GM18909 (cell line): ENCODE measurements at regions not wholly inside any gene's neighbourhood (a gene's known extent, or its start where the extent isn't known, plus 50 kb on each side); places are given as distances from the start of the nearest gene placed in this dataset.
A peak's percentile ranks its signal among the peaks of the same experiment; 100 is the strongest.
"Not testable (repeated sequence)": the region's sequence is repeated elsewhere in the genome, so short reads cannot be mapped to it uniquely, and the experiment has no call there.

Source experiments
- ATAC-seq: cut with Tn5 transposase; IDR thresholded peaks from one replicate; pipeline ENCODE4 v1.9.1; 2021; ENCODE audit warnings: mild to moderate bottlenecking; ENCODE audit not compliant: unreplicated experiment, poor library complexity

DNA sequence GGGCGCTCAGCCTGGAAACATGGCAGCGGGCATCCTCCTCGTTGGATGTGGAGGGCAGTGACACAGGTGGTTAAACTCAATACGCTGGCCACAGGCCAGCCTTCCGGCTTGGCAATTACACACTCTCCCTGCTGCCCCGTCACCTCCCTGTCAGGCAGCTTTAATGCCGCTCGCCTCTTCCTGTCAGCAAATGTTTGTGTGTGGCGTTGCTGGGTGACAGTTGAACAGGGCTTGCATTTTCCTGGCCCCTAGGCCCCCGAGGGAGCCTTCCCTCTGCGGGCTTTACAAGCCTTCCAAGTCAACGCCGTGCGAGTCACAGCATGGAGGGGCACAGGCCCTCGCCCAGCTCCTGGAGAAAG, 620.0 kb downstream of the BCOR start:
- ATAC-seq: no peak

GRCh38 chrX:39479856-39480255, 617.9 kb downstream of the BCOR start:
- no peak for ATAC-seq

DNA sequence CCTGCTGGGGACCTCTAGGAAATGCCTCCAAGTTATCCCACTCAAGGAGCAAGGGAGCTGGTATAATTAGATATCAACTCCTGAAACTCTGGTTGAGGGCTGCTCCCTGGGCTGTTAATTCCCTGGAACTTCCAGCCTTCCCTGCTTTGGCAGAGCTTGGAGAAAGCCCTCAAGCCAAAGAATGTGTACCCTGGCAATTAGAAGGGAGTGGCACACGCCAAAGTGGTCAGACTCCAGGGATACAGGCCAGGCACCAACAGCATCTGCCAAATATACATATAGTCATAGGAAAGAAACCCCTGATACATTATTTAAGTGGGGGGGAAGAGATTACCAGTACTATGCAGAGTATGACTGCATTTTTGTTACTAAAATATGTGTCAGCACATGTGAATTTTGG, 616.8 kb downstream of the BCOR start:
- no peak for ATAC-seq

DNA sequence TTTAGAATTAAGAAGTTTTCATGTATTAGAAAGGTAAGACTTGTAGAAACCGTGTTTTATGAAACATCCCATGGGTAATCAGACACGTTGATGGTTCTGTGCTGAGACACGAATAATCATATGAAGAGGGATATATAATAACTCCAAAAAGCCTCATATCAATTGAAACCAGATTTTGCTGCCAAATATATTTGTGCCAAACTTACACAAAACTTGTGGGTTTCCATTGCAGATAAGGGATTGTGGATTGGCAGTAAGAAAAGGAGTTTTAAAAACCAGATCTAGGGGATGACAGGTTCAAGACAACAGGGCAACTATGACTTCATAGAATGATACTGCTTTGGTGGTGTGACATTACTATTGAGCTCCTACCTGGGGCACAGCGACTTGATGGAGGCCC, 616.1 kb downstream of the BCOR start:
- ATAC-seq: no peak

- no peak for ATAC-seq
Measured at GRCh38 chrX:39484159-39485068, 613.3 kb downstream of the BCOR start.

GRCh38 chrX:39487166-39487968, 610.4 kb downstream of the BCOR start:
- no peak for ATAC-seq

DNA sequence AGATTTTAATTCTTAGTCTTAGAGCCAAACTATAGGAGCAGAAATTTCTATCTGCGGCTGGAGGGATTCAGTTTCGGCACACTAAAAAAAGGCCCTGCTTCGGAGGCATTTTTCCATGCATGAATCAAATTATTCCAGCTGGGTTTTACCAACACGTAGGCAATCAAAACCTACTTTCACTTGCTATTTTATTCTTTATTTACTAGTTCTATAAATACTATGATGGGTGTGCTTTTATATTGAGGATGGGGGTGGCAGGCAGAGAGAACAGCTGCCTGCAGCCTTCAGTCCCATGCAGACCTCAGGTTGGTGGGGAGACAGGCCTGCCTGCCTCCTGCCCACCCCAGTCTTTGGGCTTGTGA, 609.8 kb downstream of the BCOR start:
- no peak for ATAC-seq

GRCh38 chrX:39491548-39492297, 606.0 kb downstream of the BCOR start:
- ATAC-seq: peak; percentile 52

GRCh38 chrX:39492497-39493162, 605.1 kb downstream of the BCOR start:
- peak; percentile 70 for ATAC-seq

DNA sequence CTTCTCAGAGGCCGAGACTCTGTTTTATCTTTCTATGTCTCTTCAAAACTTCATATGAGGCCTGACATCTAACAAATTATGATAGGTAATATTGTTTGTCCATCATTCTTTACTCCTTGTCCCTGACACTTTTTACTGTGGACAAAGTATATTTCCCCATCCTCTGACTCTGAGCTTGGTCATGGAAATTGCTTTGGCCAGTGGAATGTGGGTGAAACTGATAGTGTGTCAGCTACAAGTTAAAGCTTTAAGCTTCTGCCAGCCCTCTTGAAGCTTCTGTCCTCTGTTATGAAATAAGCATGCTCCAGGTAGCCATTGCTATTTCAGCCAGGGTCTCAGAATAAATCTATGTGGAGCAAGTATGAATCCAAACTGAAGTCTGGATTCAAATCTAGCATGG, 604.6 kb downstream of the BCOR start:
- no peak for ATAC-seq

DNA sequence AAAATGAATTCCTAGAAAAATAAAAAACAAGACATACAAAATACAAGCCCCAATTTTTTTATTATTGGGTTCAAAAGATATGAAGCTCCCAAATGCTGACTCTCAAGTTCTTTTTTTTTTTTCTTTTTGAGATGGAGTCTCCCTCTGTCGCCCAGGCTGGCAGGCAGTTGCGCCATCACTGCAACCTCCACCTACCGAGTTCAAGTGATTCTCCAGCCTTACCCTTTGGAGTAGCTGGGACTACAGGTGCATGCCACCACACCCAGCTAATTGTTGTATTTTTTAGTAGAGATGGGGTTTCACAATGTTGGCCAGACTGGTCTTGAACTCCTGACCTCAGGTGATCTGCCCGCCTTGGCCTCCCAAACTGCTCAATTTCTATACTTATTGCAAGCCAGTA, 600.6 kb downstream of the BCOR start:
- ATAC-seq: not testable (repeated sequence)

DNA sequence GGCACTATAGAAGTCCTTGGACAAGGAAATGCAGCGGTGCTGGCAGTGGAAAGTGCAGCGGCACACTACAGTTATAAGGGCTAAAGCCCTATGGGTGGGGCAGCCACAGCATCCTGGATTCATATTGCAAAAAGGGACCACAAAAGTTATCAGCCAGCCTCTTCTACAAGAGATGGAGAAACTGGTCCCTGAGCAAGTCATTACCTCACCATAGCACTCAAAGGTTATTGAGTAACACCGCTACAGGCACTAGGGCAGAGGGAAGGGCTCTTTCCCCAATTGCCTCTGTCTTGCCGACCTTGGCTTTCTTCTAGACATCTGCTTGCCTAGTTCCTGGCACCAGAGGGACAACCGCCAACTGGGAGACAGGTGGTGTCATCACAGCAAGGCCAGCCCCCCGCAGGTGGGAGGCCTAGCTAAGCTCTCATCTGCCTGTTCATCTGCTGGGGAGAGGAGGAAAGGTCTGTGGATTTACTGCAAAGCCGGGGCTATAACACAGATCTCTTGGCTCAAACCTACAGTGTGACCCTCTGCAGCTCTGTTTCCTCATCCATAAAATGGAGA, 600.0 kb downstream of the BCOR start:
- ATAC-seq: no peak

GRCh38 chrX:39499996-39500395, 597.8 kb downstream of the BCOR start:
- no peak for ATAC-seq

DNA sequence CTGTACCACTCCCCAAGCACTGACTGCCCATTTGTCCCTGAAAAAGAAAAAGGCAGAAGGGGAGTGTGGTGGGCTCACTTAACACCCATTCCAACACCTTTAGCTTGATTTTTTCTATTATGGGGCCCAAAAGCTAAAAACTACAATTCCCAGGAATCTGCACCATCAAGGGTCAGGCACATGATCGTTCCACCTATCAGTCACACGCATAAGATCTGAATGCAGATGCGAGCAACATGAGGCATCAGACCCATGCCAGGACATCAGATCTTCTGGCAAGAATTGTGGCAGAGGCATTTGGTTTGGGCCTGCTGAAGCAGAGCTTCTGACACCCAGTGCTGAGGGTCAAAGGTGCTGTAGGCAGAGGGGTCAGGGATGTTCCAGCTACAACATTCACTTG, 595.9 kb downstream of the BCOR start:
- no peak for ATAC-seq

- no peak for ATAC-seq
Measured at GRCh38 chrX:39502486-39502885, 595.3 kb downstream of the BCOR start.

- ATAC-seq: no peak
Measured at GRCh38 chrX:39504227-39504626, 593.5 kb downstream of the BCOR start.

GRCh38 chrX:39504850-39505259, 592.9 kb downstream of the BCOR start:
- ATAC-seq: no peak

GRCh38 chrX:39506131-39506530, 591.6 kb downstream of the BCOR start:
- no peak for ATAC-seq

GRCh38 chrX:39507034-39507433, 590.7 kb downstream of the BCOR start:
- no peak for ATAC-seq
